NT2/D1 (cell line): ENCODE measurements at regions not wholly inside any gene's neighbourhood (a gene's known extent, or its start where the extent isn't known, plus 50 kb on each side); places are given as distances from the start of the nearest gene placed in this dataset.

Experiments
- SUZ12 ChIP-seq: IDR thresholded peaks from 2 replicates; pipeline ENCODE4 v1.6.1; 2011; ENCODE audit not compliant: insufficient read length, insufficient read depth; ENCODE audit errors: extremely low read depth
- YY1 ChIP-seq: IDR thresholded peaks from 2 replicates; pipeline ENCODE4 v1.6.1; 2011; ENCODE audit not compliant: insufficient read length, insufficient read depth
- ZNF274 ChIP-seq: IDR thresholded peaks from 2 replicates; pipeline ENCODE4 v1.6.1; 2011; ENCODE audit warnings: mild to moderate bottlenecking, low read depth, low read length

DNA sequence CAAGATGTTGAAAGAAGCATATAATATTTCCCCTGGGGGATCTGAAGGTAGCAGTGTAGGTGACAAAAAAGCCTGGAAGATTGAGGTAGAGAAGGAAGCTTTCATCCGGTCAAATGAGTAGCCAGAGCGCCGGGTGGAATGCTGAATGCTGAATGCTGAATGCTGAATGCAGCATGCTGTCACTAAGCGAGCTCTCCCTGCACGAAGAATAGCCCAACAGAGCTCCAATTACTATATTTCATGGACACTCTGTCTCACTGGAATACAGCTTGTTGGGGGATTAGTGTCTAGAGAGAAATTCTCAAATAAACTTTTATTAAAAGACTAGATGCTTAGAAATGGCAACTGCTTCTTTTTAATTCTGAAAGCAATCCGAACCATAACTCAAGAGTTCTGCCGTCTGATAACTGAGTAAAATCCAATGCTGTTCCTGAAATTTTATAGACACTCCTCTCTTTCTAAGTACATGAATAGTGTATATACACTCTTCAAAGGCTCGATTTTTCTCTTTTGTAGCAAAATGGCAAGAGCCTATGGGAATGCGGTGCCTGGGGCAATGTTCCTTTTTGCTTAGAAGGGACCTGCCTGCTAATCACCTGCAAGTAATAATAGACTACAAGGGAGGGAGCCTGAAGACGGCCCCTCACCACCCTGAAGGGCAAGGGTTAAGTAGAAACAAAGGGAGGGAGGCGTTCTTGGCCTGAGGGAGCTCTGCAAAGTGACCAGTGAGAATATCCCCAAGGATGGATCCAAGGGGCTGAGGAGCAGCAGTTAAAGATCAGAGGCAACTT, 203.7 kb upstream of the ESRRG start:
- TF ChIP-seq YY1 (no peak), ZNF274 (no peak), SUZ12 (no peak)
